ENCODE measurements at regions not wholly inside any gene's neighbourhood (a gene's known extent, or its start where the extent isn't known, plus 50 kb on each side); places are given as distances from the start of the nearest gene placed in this dataset.
"Not testable (repeated sequence)": the region's sequence is repeated elsewhere in the genome, so short reads cannot be mapped to it uniquely, and the experiment has no call there.

- DNase-seq (ENCODE audit: low spot score) = no peak
Measured at GRCh38 chr9:31471010-31471409, 913.4 kb upstream of the ACO1 start.

- DNase-seq (ENCODE audit: low spot score) = no peak
Measured at GRCh38 chr9:31486630-31487029, 897.8 kb upstream of the ACO1 start.

GRCh38 chr9:31490551-31491106 lies 893.8 kb upstream of the ACO1 start:
- DNase-seq (ENCODE audit: low spot score) = no peak

- DNase-seq (ENCODE audit: low spot score) = no peak
Measured at GRCh38 chr9:31492229-31492628, 892.2 kb upstream of the ACO1 start.

GRCh38 chr9:31500422-31500821 lies 884.0 kb upstream of the ACO1 start:
- DNase-seq (ENCODE audit: low spot score) = no peak

GRCh38 chr9:31519011-31519410 lies 865.4 kb upstream of the ACO1 start:
- no peak for DNase-seq (ENCODE audit: low spot score)

GRCh38 chr9:31519424-31519823 lies 865.0 kb upstream of the ACO1 start:
- no peak for DNase-seq (ENCODE audit: low spot score)

- no peak for DNase-seq (ENCODE audit: low spot score)
Measured at GRCh38 chr9:31519826-31520225, 864.6 kb upstream of the ACO1 start.

- no peak for DNase-seq (ENCODE audit: low spot score)
Measured at GRCh38 chr9:31520301-31521085, 864.0 kb upstream of the ACO1 start.

GRCh38 chr9:31535651-31536050 lies 848.8 kb upstream of the ACO1 start:
- DNase-seq (ENCODE audit: low spot score) = no peak

- DNase-seq (ENCODE audit: low spot score) = no peak
Measured at GRCh38 chr9:31536471-31536870, 848.0 kb upstream of the ACO1 start.

GRCh38 chr9:31541721-31542281 lies 842.6 kb upstream of the ACO1 start:
- no peak for DNase-seq (ENCODE audit: low spot score)

GRCh38 chr9:31542384-31543055 lies 841.9 kb upstream of the ACO1 start:
- DNase-seq (ENCODE audit: low spot score) = no peak

GRCh38 chr9:31554941-31555340 lies 829.5 kb upstream of the ACO1 start:
- no peak for DNase-seq (ENCODE audit: low spot score)

GRCh38 chr9:31556667-31557463 lies 827.6 kb upstream of the ACO1 start:
- no peak for DNase-seq (ENCODE audit: low spot score)

- not testable (repeated sequence) for DNase-seq (ENCODE audit: low spot score)
Measured at GRCh38 chr9:31572190-31572589, 812.3 kb upstream of the ACO1 start.

GRCh38 chr9:31573561-31573960 lies 810.9 kb upstream of the ACO1 start:
- DNase-seq (ENCODE audit: low spot score) = no peak

- no peak for DNase-seq (ENCODE audit: low spot score)
Measured at GRCh38 chr9:31574006-31574765, 810.3 kb upstream of the ACO1 start.

GRCh38 chr9:31582071-31582470 lies 802.4 kb upstream of the ACO1 start:
- no peak for DNase-seq (ENCODE audit: low spot score)

- DNase-seq (ENCODE audit: low spot score) = no peak
Measured at GRCh38 chr9:31582561-31582960, 801.9 kb upstream of the ACO1 start.

GRCh38 chr9:31585158-31585557 lies 799.3 kb upstream of the ACO1 start:
- DNase-seq (ENCODE audit: low spot score) = no peak

Measured in AG08396 (cell line).